ENCODE measurements at regions not wholly inside any gene's neighbourhood (a gene's known extent, or its start where the extent isn't known, plus 50 kb on each side); places are given as distances from the start of the nearest gene placed in this dataset.
A peak's percentile ranks its signal among the peaks of the same experiment; 100 is the strongest.

DNA sequence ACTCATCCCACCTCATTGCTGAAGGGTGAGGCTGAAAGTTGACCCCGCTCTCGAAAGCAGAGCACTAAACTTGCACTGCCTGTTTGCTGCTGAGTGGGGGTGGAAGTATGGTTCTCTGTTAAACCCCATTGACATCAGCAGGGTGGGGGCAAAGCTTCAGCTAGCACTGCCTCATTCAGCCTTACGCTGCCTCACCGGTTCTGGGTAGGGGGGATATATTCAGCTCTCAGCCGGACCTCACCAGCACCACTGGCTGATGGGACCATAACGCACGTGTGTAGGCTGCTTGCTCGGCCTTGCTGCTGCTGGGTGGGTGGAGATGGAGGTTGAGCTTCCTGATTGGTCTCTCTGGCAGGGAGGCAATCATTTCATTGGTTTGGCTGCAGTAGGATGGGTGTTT, 265.7 kb upstream of the RTL1 start:
- no peaks in the 10 kb centered on the region for H3K9me3 ChIP-seq
- no peaks in the 10 kb centered on the region for H3K27me3 ChIP-seq
- TF ChIP-seq CTCF (IDR thresholded peaks at IDR 0.05) (no peak), POLR2A (IDR thresholded peaks at IDR 0.05) (no peak)
- H3K27ac ChIP-seq: no peak overlapping the region
- no peak overlapping the region for H3K4me3 ChIP-seq
- H3K4me1 ChIP-seq: no peaks in the 10 kb centered on the region
- H3K36me3 ChIP-seq: no peaks in the 10 kb centered on the region
- peak in 1 of 3 donors; percentile 25 for DNase-seq

- Histone ChIP-seq H3K27me3 (no peaks in the 10 kb centered on the region), H3K4me1 (no peaks in the 10 kb centered on the region), H3K9me3 (no peaks in the 10 kb centered on the region), H3K4me3 (no peak overlapping the region), H3K36me3 (no peaks in the 10 kb centered on the region), H3K27ac (no peak overlapping the region)
- no peak for DNase-seq
- no peak for TF ChIP-seq POLR2A (IDR thresholded peaks at IDR 0.05)
- no peak for TF ChIP-seq CTCF (IDR thresholded peaks at IDR 0.05)
Observed at GRCh38 chr14:101171650-101172049, 268.1 kb upstream of the RTL1 start.

GRCh38 chr14:101173698-101174521, 270.4 kb upstream of the RTL1 start:
- Histone ChIP-seq H3K9me3 (no peaks in the 10 kb centered on the region), H3K27me3 (no peaks in the 10 kb centered on the region)

GRCh38 chr14:101174522-101174838, 271.0 kb upstream of the RTL1 start:
- Histone ChIP-seq H3K4me3 (no peak overlapping the region), H3K36me3 (no peaks in the 10 kb centered on the region), H3K4me1 (no peaks in the 10 kb centered on the region), H3K27ac (no peak overlapping the region), H3K27me3 (no peaks in the 10 kb centered on the region), H3K9me3 (no peaks in the 10 kb centered on the region)
- peak in 1 of 3 donors; percentile 25 for DNase-seq
- TF ChIP-seq POLR2A (IDR thresholded peaks at IDR 0.05) (no peak), CTCF (IDR thresholded peaks at IDR 0.05) (no peak)

More at GRCh38 chr14:101173698-101174521, 270.4 kb upstream of the RTL1 start:
- H3K36me3 ChIP-seq: no peaks in the 10 kb centered on the region
- H3K4me1 ChIP-seq: no peaks in the 10 kb centered on the region
- H3K27ac ChIP-seq: no peak overlapping the region
- TF ChIP-seq CTCF (IDR thresholded peaks at IDR 0.05): no peak
- no peak for TF ChIP-seq POLR2A (IDR thresholded peaks at IDR 0.05)
- peak in 1 of 3 donors; percentile 26 for DNase-seq
- H3K4me3 ChIP-seq: no peak overlapping the region

- TF ChIP-seq POLR2A (IDR thresholded peaks at IDR 0.05) (no peak), CTCF (IDR thresholded peaks at IDR 0.05) (no peak)
- H3K27me3 ChIP-seq: no peaks in the 10 kb centered on the region
Observed at GRCh38 chr14:101174980-101175606, 271.6 kb upstream of the RTL1 start.

More at GRCh38 chr14:101174980-101175606, 271.6 kb upstream of the RTL1 start:
- H3K36me3 ChIP-seq: no peaks in the 10 kb centered on the region
- no peaks in the 10 kb centered on the region for H3K4me1 ChIP-seq
- H3K27ac ChIP-seq: no peak overlapping the region
- no peak overlapping the region for H3K4me3 ChIP-seq
- peak in 2 of 3 donors; percentile 35 to 36 for DNase-seq
- H3K9me3 ChIP-seq: no peaks in the 10 kb centered on the region
